ENCODE measurements at regions not wholly inside any gene's neighbourhood (a gene's known extent, or its start where the extent isn't known, plus 50 kb on each side); places are given as distances from the start of the nearest gene placed in this dataset.
"Not testable (repeated sequence)": the region's sequence is repeated elsewhere in the genome, so short reads cannot be mapped to it uniquely, and the experiment has no call there.

- DNase-seq (ENCODE audit: low spot score), result no peak
These were observed 133.8 kb downstream of the MRPS30 start for GRCh38 chr5:44942524-44943001.

GRCh38 chr5:44943647-44944046 is 134.9 kb downstream of the MRPS30 start:
- no peak for DNase-seq (ENCODE audit: low spot score)

DNA sequence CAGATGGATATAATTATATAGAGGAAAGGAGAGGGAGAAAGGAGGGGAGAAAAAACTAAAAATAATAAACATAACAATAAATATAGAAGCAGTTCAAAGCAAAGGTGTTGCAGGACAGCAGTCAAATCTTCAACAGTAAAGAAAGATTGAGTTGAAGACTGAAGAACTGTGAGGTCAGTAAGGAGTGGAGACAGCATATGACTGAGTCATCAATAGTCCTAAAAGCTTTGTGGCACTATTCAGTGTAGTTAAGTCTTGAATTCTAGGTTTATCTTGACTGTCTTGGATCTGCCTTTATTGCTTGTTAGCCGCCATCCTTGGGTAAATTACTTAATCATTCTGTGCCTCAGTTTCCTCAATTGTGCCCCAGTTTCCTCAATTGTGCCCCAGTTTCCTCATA is 137.0 kb downstream of the MRPS30 start:
- DNase-seq (ENCODE audit: low spot score), result no peak

GRCh38 chr5:44949687-44950086 is 140.9 kb downstream of the MRPS30 start:
- no peak for DNase-seq (ENCODE audit: low spot score)

DNA sequence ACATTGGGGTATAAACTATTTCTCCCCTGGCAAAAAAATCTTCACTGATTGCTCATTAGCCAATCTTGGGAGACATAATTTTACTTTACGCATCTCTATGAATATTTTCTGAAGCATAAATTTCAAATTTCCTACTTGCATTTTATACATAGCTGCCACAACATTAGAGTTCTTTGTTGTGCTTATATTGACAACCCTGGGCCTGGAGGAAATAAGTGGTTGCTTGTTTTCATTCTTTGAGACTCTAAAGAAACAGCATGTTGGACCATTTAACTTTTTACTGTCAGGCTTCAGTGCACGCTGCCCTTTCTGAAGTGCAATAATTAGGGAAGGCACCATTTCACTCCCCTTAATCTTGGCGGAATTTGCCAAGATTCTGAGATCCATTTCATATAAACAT is 142.6 kb downstream of the MRPS30 start:
- DNase-seq (ENCODE audit: low spot score), result no peak

DNA sequence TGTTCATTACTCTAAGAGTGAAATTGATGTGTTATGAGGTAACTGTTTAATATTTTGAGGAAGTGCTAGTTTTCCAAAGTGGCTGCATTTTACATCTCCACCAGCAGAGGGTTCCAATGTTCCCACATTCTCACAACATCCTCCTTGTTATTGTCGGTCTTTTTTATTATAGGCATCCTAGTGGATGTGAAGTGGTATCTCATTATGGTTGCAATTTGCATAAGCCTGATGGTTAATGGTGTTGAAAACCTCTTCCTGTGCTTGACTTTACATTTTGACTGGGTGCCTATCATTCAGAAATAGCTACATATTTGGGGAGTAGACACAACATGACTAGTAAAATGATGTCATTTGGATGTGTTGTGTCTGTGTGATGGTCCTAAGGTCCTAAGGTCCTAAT is 143.6 kb downstream of the MRPS30 start:
- no peak for DNase-seq (ENCODE audit: low spot score)

DNA sequence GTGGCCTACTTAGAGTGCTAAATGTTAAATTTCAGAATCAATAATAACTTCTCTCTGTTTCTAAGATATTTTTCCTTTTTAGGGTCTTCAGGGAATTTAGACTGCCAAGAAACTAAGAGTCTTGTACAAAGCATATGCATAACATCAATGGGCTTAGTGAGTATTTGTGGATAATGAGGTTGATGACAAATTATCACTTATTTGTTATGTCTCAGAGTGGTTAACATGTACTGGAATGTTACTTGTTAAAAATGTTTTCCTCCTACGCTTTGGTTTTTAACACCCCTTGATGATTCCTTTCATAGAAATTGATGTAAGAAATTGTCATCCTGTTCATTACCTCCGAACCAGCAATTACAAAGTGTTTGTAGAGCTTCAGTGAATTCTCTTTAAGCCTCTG is 144.3 kb downstream of the MRPS30 start:
- no peak for DNase-seq (ENCODE audit: low spot score)

DNA sequence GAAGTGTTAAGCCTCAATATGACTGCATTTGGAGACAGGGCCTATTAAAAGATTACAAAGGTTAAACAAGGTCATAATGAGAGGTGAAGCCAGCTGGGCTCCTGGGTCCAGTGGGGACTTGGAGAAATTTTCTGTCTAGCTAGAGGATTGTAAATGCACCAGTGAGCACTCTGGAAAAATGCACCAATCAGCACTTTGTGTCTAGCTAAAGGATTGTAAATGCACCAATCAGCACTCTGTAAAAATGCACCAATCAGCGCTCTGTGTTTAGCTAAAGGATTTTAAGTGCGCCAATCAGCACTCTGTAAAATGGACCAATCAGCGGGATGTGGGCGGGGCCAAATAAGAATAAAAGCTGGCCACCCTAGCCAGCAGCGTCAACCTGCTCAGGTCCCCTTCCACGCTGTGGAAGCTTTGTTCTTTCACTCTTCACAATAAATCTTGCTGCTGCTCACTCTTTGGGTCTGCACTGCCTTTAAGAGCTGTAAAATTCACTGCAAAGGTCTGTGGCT is 150.3 kb downstream of the MRPS30 start:
- DNase-seq (ENCODE audit: low spot score), result not testable (repeated sequence)

GRCh38 chr5:44969825-44970224 is 161.1 kb downstream of the MRPS30 start:
- DNase-seq (ENCODE audit: low spot score), result no peak

GRCh38 chr5:44970963-44971362 is 162.2 kb downstream of the MRPS30 start:
- not testable (repeated sequence) for DNase-seq (ENCODE audit: low spot score)

GRCh38 chr5:44974813-44975212 is 166.1 kb downstream of the MRPS30 start:
- DNase-seq (ENCODE audit: low spot score), result no peak

DNA sequence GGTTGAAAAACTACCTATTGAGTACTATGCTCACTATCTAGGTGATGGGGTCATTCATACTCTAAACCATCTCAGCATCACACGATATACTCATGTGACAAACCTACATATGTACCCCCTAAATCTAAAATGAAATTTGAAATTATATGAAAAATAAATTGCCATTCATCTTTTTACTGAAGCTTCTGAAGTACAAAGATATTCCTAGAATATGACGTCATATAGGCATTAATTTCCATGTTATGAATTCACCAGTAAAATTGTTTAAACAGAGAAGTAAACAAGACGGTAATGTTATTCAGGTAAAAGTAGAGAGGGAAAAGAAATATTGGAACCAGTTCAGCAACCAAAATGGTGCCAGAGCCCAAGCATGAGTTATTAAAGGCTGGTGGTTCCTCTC is 173.0 kb downstream of the MRPS30 start:
- no peak for DNase-seq (ENCODE audit: low spot score)

DNA sequence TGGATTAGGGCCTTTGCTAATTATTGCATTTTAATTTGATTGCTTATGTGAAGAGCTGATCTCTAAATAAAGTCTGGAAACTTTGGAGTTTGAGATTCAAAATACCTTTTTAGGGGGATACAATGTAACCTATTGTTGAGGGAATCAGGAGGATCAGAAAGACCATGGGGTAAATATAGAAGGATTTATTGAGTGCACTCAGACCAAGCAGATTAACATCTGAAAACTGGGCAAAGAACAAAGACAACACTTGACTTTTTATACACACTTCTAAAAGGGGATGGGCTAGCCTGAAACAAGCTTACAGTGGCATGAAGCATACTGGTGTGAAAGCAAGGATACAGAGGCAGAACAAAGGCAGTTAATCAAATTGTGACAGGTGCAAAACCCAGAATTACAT is 174.3 kb downstream of the MRPS30 start:
- DNase-seq (ENCODE audit: low spot score), result no peak

- DNase-seq (ENCODE audit: low spot score), result no peak
These were observed 178.3 kb downstream of the MRPS30 start for GRCh38 chr5:44987026-44987425.

DNA sequence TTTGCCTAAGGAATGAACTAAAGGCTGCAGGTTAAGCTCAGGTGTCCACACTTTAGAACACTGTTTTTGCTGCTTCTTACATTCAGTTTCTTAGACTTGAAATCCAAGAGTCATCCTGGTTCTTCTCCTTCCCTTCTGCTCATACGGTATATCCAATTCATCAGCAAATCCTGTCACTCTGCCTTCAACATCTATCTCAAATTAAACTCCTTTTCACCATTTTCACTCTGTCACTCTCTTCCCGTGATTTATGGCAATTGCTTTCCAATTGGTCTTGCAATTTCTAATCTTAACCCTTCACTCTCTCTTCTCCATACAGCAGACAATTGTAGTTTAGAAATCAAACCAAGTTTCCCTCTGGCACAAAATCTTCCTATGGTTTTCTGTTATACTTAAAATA is 182.9 kb downstream of the MRPS30 start:
- no peak for DNase-seq (ENCODE audit: low spot score)

DNA sequence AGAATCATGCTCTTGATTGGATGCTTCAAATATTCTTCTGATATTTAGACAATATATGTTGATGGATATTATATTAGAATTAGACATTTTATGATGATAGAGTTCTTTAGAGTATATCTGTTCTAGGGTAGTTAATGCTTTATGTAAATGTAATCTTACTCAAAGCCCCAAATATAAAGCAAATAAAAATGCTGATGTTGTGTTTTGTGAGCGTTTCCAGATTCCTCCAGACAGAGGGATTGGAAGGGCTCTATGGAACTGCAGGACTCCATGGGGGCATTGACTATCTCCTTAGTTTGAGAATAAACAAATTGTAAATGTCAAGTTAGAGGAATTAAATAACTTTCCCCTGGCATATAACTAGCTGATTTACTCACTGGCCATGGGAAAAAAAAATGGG is 184.5 kb downstream of the MRPS30 start:
- DNase-seq (ENCODE audit: low spot score), result no peak

DNA sequence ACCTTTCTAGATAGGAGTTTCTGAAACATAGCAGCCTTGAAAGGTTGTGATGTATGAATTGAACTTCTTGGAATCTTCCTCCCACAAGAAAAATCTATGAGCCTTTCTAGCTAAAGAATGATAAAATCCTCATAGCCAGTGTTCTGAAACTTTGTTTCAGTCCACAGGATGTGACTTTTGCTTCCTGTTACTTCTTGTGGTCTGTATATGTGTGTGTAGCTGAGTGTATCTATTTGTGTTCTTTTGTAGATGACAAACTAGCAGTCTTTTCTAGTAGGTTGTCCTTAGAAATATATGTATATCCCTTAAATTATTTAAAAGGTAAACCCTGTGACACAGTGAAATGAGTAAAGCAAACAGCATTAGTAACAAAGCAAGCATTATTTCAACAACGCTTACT is 188.8 kb downstream of the MRPS30 start:
- DNase-seq (ENCODE audit: low spot score), result no peak

DNA sequence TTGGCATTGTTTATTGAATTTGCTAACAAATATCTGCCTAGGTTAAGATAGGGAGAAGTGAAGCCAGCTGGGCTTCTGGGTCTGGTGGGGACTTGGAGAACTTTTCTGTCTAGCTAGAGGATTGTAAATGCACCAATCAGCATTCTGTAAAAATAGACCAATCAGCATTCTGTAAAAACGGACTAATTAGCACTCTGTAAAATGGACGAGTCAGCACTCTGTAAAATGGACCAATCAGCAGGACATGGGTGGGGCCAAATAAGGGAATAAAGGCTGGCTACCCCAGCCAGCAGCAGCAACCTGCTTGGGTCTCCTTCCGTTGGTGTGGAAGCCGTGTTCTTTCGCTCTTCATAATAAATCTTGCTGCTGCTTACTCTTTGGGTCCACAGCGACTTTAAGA is 198.4 kb downstream of the MRPS30 start:
- DNase-seq (ENCODE audit: low spot score), result not testable (repeated sequence)

DNA sequence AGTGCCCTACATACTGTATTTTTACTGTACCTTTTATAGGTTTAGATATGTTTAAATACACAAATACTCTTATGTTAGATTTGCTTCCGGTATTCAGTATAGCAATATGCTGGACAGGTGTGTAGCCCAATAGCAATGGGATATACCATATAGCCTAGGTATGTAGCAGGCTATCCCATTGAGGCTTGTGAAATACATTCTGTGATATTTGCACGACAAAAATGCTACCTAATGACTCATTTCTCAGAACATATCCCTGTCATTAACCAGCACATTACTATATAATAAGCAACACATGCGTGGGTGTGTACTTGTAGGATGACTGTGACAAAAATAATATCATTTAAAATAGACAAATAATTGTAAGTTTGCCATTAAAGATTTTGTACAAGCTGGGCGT is 208.8 kb downstream of the MRPS30 start:
- no peak for DNase-seq (ENCODE audit: low spot score)

DNA sequence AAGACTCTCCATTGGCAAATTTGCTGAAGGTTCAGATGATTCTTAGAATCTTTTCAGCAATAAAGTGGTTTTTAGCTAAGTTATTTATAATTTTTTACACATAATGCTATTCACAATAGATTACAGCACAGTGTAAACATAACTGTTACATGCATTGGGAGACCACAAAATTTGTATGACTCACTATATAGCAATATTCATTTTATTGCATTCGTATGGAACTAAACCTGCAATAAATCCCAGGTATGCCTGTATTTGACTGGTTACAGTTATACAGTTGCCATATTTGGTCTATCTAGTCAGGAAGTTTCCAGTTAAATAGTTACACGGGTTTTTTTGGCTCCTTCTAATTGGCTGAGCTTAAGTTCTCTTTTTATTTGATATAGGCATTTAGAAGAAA is 220.8 kb downstream of the MRPS30 start:
- DNase-seq (ENCODE audit: low spot score), result no peak

DNA sequence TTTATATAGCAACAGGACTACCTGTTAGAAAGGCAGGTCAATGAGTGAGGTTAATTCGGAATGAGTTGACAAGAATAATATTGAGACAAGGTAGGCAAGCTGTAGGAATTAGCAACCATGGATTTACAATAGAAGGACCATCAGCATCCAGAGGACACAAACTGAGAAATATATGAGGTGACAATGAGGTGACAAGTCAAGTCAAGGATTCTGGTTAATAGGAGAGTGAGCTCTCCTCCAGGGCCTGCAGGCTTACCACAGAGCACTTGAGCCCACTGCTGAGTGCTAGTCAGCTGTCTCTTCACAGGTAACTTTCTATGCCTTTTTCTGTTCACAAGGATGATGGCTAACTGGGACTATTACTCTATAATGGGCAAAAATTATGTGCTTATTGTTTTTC is 227.2 kb downstream of the MRPS30 start:
- DNase-seq (ENCODE audit: low spot score), result no peak

- DNase-seq (ENCODE audit: low spot score), result no peak
These were observed 229.2 kb downstream of the MRPS30 start for GRCh38 chr5:45037927-45038326.

GRCh38 chr5:45038366-45038987 is 229.7 kb downstream of the MRPS30 start:
- no peak for DNase-seq (ENCODE audit: low spot score)

- DNase-seq (ENCODE audit: low spot score), result no peak
These were observed 233.5 kb downstream of the MRPS30 start for GRCh38 chr5:45042283-45042682.
